DOHH2 (cell line): ENCODE measurements at regions not wholly inside any gene's neighbourhood (a gene's known extent, or its start where the extent isn't known, plus 50 kb on each side); places are given as distances from the start of the nearest gene placed in this dataset.
"Not testable (repeated sequence)": the region's sequence is repeated elsewhere in the genome, so short reads cannot be mapped to it uniquely, and the experiment has no call there.

Source experiments
- CTCF ChIP-seq: fragments of 200-600 bp; sonication (generic); IDR thresholded peaks from one replicate; pipeline ENCODE4 v1.5.1; 2014; ENCODE audit warnings: antibody characterized with exemption, mild to moderate bottlenecking, low read depth, low read length; ENCODE audit not compliant: poor library complexity, severe bottlenecking
- EZH2phosphoT487 ChIP-seq: fragments of 200-600 bp; sonication (generic); IDR thresholded peaks from 2 replicates; pipeline ENCODE4 v1.6.1; 2017; ENCODE audit warnings: borderline replicate concordance, mild to moderate bottlenecking, antibody characterized with exemption, low read length, moderate library complexity, mixed read lengths

- TF ChIP-seq CTCF, EZH2phosphoT487: not testable (repeated sequence)
Observed at GRCh38 chr9:41789387-41789786, 339.8 kb downstream of the CNTNAP3B start.
